Endothelial cell of umbilical vein (primary cell): ENCODE measurements at regions not wholly inside any gene's neighbourhood (a gene's known extent, or its start where the extent isn't known, plus 50 kb on each side); places are given as distances from the start of the nearest gene placed in this dataset.

Experiments
- CTCF ChIP-seq, 2 donors: IDR thresholded peaks; 1 replicate in 1 of 2; 2 replicates in 1 of 2; pipeline ENCODE4 v1.5.1; 2011; ENCODE audit warnings: low read length in 2 of 2, mild to moderate bottlenecking in 2 of 2, moderate library complexity in 2 of 2, control low read depth in 1 of 2, inconsistent platforms in 1 of 2, low read depth in 1 of 2; ENCODE audit not compliant: insufficient read depth in 1 of 2; ENCODE audit errors: extremely low read depth in 1 of 2
- MAX ChIP-seq: IDR thresholded peaks from 2 replicates; pipeline ENCODE4 v1.6.1; 2011; ENCODE audit not compliant: insufficient read depth, insufficient read length

GRCh38 chr3:81301230-81301629 lies 460.2 kb downstream of the GBE1 start:
- TF ChIP-seq CTCF (IDR thresholded peaks at IDR 0.05; ENCODE audit: extremely low read depth in 1 of 2, insufficient read depth in 1 of 2, low read depth in 1 of 2, low read length in 2 of 2) (no peak), MAX (no peak)
